ENCODE measurements at regions not wholly inside any gene's neighbourhood (a gene's known extent, or its start where the extent isn't known, plus 50 kb on each side); places are given as distances from the start of the nearest gene placed in this dataset.

DNA sequence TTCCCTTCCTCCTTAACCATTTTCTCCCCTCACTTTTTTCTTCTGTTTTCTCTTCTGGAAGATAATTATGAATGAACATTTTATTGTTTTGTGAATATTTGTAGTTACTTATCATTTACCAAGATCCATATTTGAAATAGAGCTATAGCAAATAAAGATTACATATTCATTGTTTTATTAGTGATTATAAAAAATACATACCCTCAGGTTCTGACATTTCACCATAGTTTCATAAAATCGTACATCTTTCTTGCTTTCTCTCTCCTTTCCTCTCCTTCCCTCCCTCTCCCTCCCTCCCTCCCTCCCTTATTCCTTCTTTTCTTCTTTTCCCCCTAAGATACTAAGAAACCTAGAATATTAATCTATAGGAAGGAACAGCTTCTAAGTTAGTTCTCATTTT is 410.9 kb upstream of the GOLIM4 start:
- Histone ChIP-seq H3K27ac (no peak overlapping the region), H3K9me3 (ENCODE audit: control insufficient read depth, low read length) (no peaks in the 10 kb centered on the region), H3K4me2 (ENCODE audit: low read length) (no peak overlapping the region), H3K4me3 (ENCODE audit: low read depth, low read length) (no peak overlapping the region), H3K9ac (no peak overlapping the region), H2AFZ (no peak overlapping the region), H3K27me3 (ENCODE audit: control insufficient read depth, insufficient read depth, low read length) (no peaks in the 10 kb centered on the region), H3K79me2 (no peaks in the 10 kb centered on the region), H3K36me3 (ENCODE audit: control insufficient read depth, insufficient read depth, low read length) (no peaks in the 10 kb centered on the region), H3K4me1 (no peaks in the 10 kb centered on the region)
- TF ChIP-seq, protein P1, sequence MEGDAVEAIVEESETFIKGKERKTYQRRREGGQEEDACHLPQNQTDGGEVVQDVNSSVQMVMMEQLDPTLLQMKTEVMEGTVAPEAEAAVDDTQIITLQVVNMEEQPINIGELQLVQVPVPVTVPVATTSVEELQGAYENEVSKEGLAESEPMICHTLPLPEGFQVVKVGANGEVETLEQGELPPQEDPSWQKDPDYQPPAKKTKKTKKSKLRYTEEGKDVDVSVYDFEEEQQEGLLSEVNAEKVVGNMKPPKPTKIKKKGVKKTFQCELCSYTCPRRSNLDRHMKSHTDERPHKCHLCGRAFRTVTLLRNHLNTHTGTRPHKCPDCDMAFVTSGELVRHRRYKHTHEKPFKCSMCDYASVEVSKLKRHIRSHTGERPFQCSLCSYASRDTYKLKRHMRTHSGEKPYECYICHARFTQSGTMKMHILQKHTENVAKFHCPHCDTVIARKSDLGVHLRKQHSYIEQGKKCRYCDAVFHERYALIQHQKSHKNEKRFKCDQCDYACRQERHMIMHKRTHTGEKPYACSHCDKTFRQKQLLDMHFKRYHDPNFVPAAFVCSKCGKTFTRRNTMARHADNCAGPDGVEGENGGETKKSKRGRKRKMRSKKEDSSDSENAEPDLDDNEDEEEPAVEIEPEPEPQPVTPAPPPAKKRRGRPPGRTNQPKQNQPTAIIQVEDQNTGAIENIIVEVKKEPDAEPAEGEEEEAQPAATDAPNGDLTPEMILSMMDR (IDR thresholded peaks at IDR 0.05), result no peak

DNA sequence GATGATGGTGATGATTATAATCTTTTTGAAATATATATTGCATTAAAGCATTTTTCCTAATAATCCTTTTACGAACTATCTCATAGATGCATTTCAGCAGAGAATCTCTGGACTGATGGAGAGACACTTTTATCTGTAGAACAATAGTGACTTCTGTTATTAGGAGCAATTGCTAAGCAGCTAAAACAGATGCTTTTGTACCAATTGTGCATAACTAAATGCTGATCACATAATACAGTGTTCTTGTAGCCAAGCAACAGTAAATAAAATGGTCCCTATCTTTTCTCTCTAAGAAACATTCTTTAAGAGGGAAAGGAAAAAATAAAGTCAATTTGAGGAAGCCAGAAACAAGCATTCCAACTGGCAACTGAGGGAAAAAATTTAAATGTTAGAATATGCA is 405.8 kb upstream of the GOLIM4 start:
- Histone ChIP-seq H3K9me3 (ENCODE audit: control insufficient read depth, low read length) (no peaks in the 10 kb centered on the region), H3K4me2 (ENCODE audit: low read length) (no peak overlapping the region), H3K4me3 (ENCODE audit: low read depth, low read length) (no peak overlapping the region), H3K36me3 (ENCODE audit: control insufficient read depth, insufficient read depth, low read length) (no peaks in the 10 kb centered on the region), H3K9ac (no peak overlapping the region), H3K27ac (no peak overlapping the region), H3K4me1 (no peaks in the 10 kb centered on the region), H3K27me3 (ENCODE audit: control insufficient read depth, insufficient read depth, low read length) (no peaks in the 10 kb centered on the region), H3K79me2 (no peaks in the 10 kb centered on the region), H2AFZ (no peak overlapping the region)
- TF ChIP-seq, protein P1 (IDR thresholded peaks at IDR 0.05), result no peak

DNA sequence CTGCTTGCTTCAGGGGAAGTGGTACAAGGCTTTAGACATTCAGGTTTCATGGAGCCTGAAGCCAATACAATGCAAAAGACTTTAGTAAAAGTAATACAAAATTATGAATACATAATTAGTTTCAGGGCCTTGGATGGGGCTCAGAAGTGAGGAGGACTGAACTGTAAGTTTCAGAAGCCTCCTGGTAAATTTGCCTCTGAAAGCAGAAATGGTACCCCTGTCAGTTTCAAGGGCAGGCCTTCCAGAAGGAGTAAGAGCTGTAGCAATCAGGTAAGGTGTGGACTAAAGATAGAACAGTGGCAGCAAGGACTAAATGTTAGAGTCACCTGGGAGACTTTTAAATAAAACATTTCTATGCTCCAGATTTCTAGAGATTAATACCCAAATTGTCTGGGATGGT is 402.5 kb upstream of the GOLIM4 start:
- no peak overlapping the region for H3K4me3 ChIP-seq (ENCODE audit: low read depth, low read length)
- no peak overlapping the region for H3K27ac ChIP-seq
- H2AFZ ChIP-seq, result no peak overlapping the region
- TF ChIP-seq, protein P1 (IDR thresholded peaks at IDR 0.05), result no peak
- no peaks in the 10 kb centered on the region for H3K9me3 ChIP-seq (ENCODE audit: control insufficient read depth, low read length)
- H3K4me1 ChIP-seq, result no peaks in the 10 kb centered on the region
- no peaks in the 10 kb centered on the region for H3K79me2 ChIP-seq
- H3K27me3 ChIP-seq (ENCODE audit: control insufficient read depth, insufficient read depth, low read length), result no peaks in the 10 kb centered on the region
- H3K36me3 ChIP-seq (ENCODE audit: control insufficient read depth, insufficient read depth, low read length), result no peaks in the 10 kb centered on the region
- no peak overlapping the region for H3K9ac ChIP-seq
- H3K4me2 ChIP-seq (ENCODE audit: low read length), result no peak overlapping the region

DNA sequence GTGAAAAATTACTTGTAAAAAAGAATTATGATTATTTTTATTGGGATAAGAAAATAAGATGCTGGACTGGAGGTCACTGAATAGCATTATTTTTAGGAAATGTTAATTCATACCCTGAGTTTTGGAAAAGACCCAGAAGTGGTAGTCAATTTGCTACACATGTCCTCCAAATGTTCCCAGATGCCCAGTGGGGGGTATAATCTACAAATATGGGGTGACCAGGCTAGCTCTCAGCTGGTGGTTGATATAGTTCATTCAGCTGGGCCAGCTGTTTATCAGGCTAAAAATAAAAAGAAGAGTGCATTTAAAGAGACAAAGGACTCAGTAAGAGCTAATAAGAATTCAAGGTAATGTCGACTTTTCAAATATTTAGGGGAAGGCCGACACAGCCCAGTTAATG is 402.0 kb upstream of the GOLIM4 start:
- no peak overlapping the region for H2AFZ ChIP-seq
- H3K27ac ChIP-seq, result no peak overlapping the region
- no peak overlapping the region for H3K9ac ChIP-seq
- H3K36me3 ChIP-seq (ENCODE audit: control insufficient read depth, insufficient read depth, low read length), result no peaks in the 10 kb centered on the region
- no peak overlapping the region for H3K4me3 ChIP-seq (ENCODE audit: low read depth, low read length)
- no peaks in the 10 kb centered on the region for H3K9me3 ChIP-seq (ENCODE audit: control insufficient read depth, low read length)
- H3K27me3 ChIP-seq (ENCODE audit: control insufficient read depth, insufficient read depth, low read length), result no peaks in the 10 kb centered on the region
- H3K79me2 ChIP-seq, result no peaks in the 10 kb centered on the region
- no peak overlapping the region for H3K4me2 ChIP-seq (ENCODE audit: low read length)
- TF ChIP-seq, protein P1 (IDR thresholded peaks at IDR 0.05), result no peak
- H3K4me1 ChIP-seq, result no peaks in the 10 kb centered on the region

DNA sequence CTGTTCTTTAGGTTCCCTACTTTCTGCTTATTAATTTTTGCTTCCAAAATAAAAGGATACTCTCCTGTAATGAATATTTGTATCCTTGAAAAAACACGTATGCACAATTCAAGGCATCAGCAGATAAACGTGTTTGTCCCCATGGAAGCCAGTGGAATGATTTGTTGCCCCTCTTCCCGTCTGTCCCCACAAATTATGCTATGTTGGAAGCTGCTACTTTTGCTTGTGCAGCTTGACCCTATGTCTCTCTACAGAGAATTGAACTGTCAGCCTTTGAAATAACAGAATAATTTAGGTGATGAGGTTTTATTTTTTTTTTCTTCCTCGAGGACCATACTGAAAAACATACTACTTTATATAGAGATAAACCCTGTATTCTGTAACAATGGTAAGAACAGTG is 401.5 kb upstream of the GOLIM4 start:
- Histone ChIP-seq H2AFZ (no peak overlapping the region), H3K9me3 (ENCODE audit: control insufficient read depth, low read length) (no peaks in the 10 kb centered on the region), H3K27me3 (ENCODE audit: control insufficient read depth, insufficient read depth, low read length) (no peaks in the 10 kb centered on the region), H3K9ac (no peak overlapping the region), H3K4me3 (ENCODE audit: low read depth, low read length) (no peak overlapping the region), H3K4me1 (no peaks in the 10 kb centered on the region), H3K79me2 (no peaks in the 10 kb centered on the region), H3K4me2 (ENCODE audit: low read length) (no peak overlapping the region), H3K36me3 (ENCODE audit: control insufficient read depth, insufficient read depth, low read length) (no peaks in the 10 kb centered on the region), H3K27ac (no peak overlapping the region)
- TF ChIP-seq, protein P1 (IDR thresholded peaks at IDR 0.05), result no peak

All from parathyroid adenoma (tissue), 2 donors.